Liver (tissue), 8 donors: ENCODE measurements at regions not wholly inside any gene's neighbourhood (a gene's known extent, or its start where the extent isn't known, plus 50 kb on each side); places are given as distances from the start of the nearest gene placed in this dataset.

Experiments used
- DNase-seq: peaks from one replicate; pipeline ENCODE4 v3.0.0-alpha.2; 2017; ENCODE audit warnings: low spot score
- H3K27ac ChIP-seq, 2 donors: one replicate each; pipeline ENCODE4 v1.7.0; 2013; ENCODE audit warnings: inconsistent platforms in 2 of 2, low read length in 2 of 2, control low read depth in 1 of 2, low read depth in 1 of 2, mild to moderate bottlenecking in 1 of 2
- H3K27me3 ChIP-seq, 4 donors: one replicate each; pipeline versions ENCODE4 v1.6.1 to v1.7.0; 2013; ENCODE audit warnings: low read length in 3 of 4, inconsistent platforms in 1 of 4, mild to moderate bottlenecking in 1 of 4, moderate library complexity in 1 of 4; ENCODE audit not compliant: control insufficient read depth in 4 of 4, insufficient read depth in 4 of 4
- H3K36me3 ChIP-seq, 4 donors: one replicate each; pipeline versions ENCODE4 v1.6.1 to v1.7.0; 2013; ENCODE audit warnings: low read length in 3 of 4, mild to moderate bottlenecking in 3 of 4, low read depth in 1 of 4, moderate library complexity in 1 of 4; ENCODE audit not compliant: control insufficient read depth in 4 of 4, insufficient read depth in 3 of 4
- H3K4me1 ChIP-seq, 4 donors: one replicate each; pipeline versions ENCODE4 v1.6.1 to v1.7.0; 2013; ENCODE audit warnings: low read length in 3 of 4, mild to moderate bottlenecking in 3 of 4, moderate library complexity in 1 of 4; ENCODE audit not compliant: control insufficient read depth in 4 of 4, insufficient read depth in 4 of 4
- H3K4me3 ChIP-seq, 3 donors: one replicate each; pipeline versions ENCODE4 v1.6.1 to v1.7.0; 2013; ENCODE audit warnings: low read length in 3 of 3, control low read depth in 1 of 3, low read depth in 1 of 3, mild to moderate bottlenecking in 1 of 3
- H3K9ac ChIP-seq, 2 donors: one replicate each; pipeline ENCODE4 v1.7.0; 2013; ENCODE audit warnings: low read length in 2 of 2, mild to moderate bottlenecking in 2 of 2, moderate library complexity in 2 of 2, control low read depth in 1 of 2, low read depth in 1 of 2
- H3K9me3 ChIP-seq, 4 donors: one replicate each; pipeline versions ENCODE4 v1.6.1 to v1.7.0; 2013; ENCODE audit warnings: low read length in 3 of 4; ENCODE audit not compliant: control insufficient read depth in 4 of 4
- CTCF ChIP-seq: fragments of 150-350 bp; IDR thresholded peaks from 2 replicates; pipeline ENCODE4 v1.5.1; 2017; ENCODE audit warnings: improper control_type of control experiment, low read depth, low read length; ENCODE audit not compliant: missing input control
- FOXA2 ChIP-seq: IDR thresholded peaks from 2 replicates; pipeline ENCODE4 v1.6.1; 2016; ENCODE audit warnings: antibody characterized with exemption
- GABPA ChIP-seq, 2 donors: IDR thresholded peaks in 1 of 2; conservative IDR thresholded peaks in 1 of 2; 2 replicates each; pipeline ENCODE4 v1.6.1; 2016; ENCODE audit warnings: antibody characterized with exemption in 2 of 2, mild to moderate bottlenecking in 1 of 2, moderate library complexity in 1 of 2
- HNF4A ChIP-seq, 2 donors: conservative IDR thresholded peaks; 2 replicates each; pipeline ENCODE4 v1.6.1; 2016; ENCODE audit warnings: antibody characterized with exemption in 2 of 2, mild to moderate bottlenecking in 2 of 2
- HNF4G ChIP-seq: IDR thresholded peaks from 2 replicates; pipeline ENCODE4 v1.6.1; 2016; ENCODE audit warnings: antibody characterized with exemption
- MAX ChIP-seq: IDR thresholded peaks from 2 replicates; pipeline ENCODE4 v1.6.1; 2016; ENCODE audit warnings: antibody characterized with exemption
- NR2F2 ChIP-seq: IDR thresholded peaks from 2 replicates; pipeline ENCODE4 v1.6.1; 2016; ENCODE audit warnings: antibody characterized with exemption
- RAD21 ChIP-seq, 2 donors: IDR thresholded peaks; 2 replicates each; pipeline ENCODE4 v1.6.1; 2016; ENCODE audit warnings: antibody characterized with exemption in 2 of 2, mild to moderate bottlenecking in 2 of 2
- REST ChIP-seq: IDR thresholded peaks from 2 replicates; pipeline ENCODE4 v1.6.1; 2016; ENCODE audit warnings: antibody characterized with exemption, mild to moderate bottlenecking
- RXRA ChIP-seq, 2 donors: IDR thresholded peaks; 2 replicates each; pipeline ENCODE4 v1.6.1; 2017 to 2018; ENCODE audit warnings: antibody characterized with exemption in 2 of 2, mild to moderate bottlenecking in 1 of 2
- SP1 ChIP-seq: IDR thresholded peaks from 2 replicates; pipeline ENCODE4 v1.6.1; 2018; ENCODE audit warnings: antibody characterized with exemption, mild to moderate bottlenecking
- TAF1 ChIP-seq: conservative IDR thresholded peaks from 2 replicates; pipeline ENCODE4 v1.6.1; 2016; ENCODE audit warnings: antibody characterized with exemption, mild to moderate bottlenecking
- ZBTB33 ChIP-seq: IDR thresholded peaks from 2 replicates; pipeline ENCODE4 v1.6.1; 2016; ENCODE audit warnings: antibody characterized with exemption
- WGBS: extraction: QIAGEN DNeasy Blood & Tissue Kit; methylation state at CpG from one replicate; pipeline ENCODE4 v1.1.7; 2013; 5-methylcytosine and 5-hydroxymethylcytosine counted together
- donor health status: healthy.
- donor health status: healthy.
- donor health status: healthy.
- donor health status: healthy.
- donor health status: healthy.

GRCh38 chr13:92950771-92951170, 275.8 kb upstream of the GPC6 start (continued):
- TF ChIP-seq RXRA (IDR thresholded peaks at IDR 0.05) = no peak

GRCh38 chr13:92951273-92951890, 275.2 kb upstream of the GPC6 start:
- no peak overlapping the region for H3K4me3 ChIP-seq
- TF ChIP-seq MAX = no peak
- TF ChIP-seq HNF4A (conservative IDR thresholded peaks at IDR 0.05) = no peak
- TF ChIP-seq NR2F2 = no peak
- no peak for TF ChIP-seq REST
- no peak for TF ChIP-seq TAF1
- TF ChIP-seq HNF4G = no peak
- TF ChIP-seq FOXA2 = no peak
- TF ChIP-seq RAD21 (IDR thresholded peaks at IDR 0.05) = no peak
- TF ChIP-seq SP1 = no peak
- no peaks in the 10 kb centered on the region for H3K36me3 ChIP-seq
- no peaks in the 10 kb centered on the region for H3K4me1 ChIP-seq
- no peak for DNase-seq
- WGBS = 77% methylated on average over 7 of the region's 7 CpGs
- no peak overlapping the region for H3K9ac ChIP-seq
- H3K27ac ChIP-seq = no peak overlapping the region
- H3K9me3 ChIP-seq = no peaks in the 10 kb centered on the region
- H3K27me3 ChIP-seq = no peaks in the 10 kb centered on the region

- Histone ChIP-seq H3K36me3 (no peaks in the 10 kb centered on the region), H3K27ac (no peak overlapping the region), H3K9me3 (no peaks in the 10 kb centered on the region), H3K27me3 (no peaks in the 10 kb centered on the region), H3K4me1 (no peaks in the 10 kb centered on the region), H3K4me3 (no peak overlapping the region), H3K9ac (no peak overlapping the region)
- TF ChIP-seq SP1 (no peak), GABPA (IDR thresholded peaks at IDR 0.05 in 1 of 2, conservative IDR thresholded peaks at IDR 0.05 in 1 of 2) (no peak)
- DNase-seq = no peak
- 68% methylated on average over 4 of the region's 4 CpGs for WGBS
These were observed 274.4 kb upstream of the GPC6 start for GRCh38 chr13:92952161-92952560.

- Histone ChIP-seq H3K9me3 (no peaks in the 10 kb centered on the region), H3K27me3 (no peaks in the 10 kb centered on the region), H3K4me1 (no peaks in the 10 kb centered on the region), H3K36me3 (no peaks in the 10 kb centered on the region), H3K27ac (no peak overlapping the region), H3K4me3 (no peak overlapping the region), H3K9ac (no peak overlapping the region)
- DNase-seq = no peak
- 86% methylated on average over 5 of the region's 5 CpGs for WGBS
- no peak for TF ChIP-seq REST
- TF ChIP-seq HNF4G = no peak
- TF ChIP-seq NR2F2 = no peak
- no peak for TF ChIP-seq MAX
- TF ChIP-seq FOXA2 = no peak
- TF ChIP-seq SP1 = no peak
- no peak for TF ChIP-seq CTCF
- TF ChIP-seq RAD21 (IDR thresholded peaks at IDR 0.05) = no peak
- TF ChIP-seq RXRA (IDR thresholded peaks at IDR 0.05) = no peak
- no peak for TF ChIP-seq ZBTB33
These were observed 271.9 kb upstream of the GPC6 start for GRCh38 chr13:92954746-92955145.
